KBM-7 (cell line): ENCODE measurements at regions not wholly inside any gene's neighbourhood (a gene's known extent, or its start where the extent isn't known, plus 50 kb on each side); places are given as distances from the start of the nearest gene placed in this dataset.

Source experiments
- DNase-seq: peaks from one replicate; pipeline ENCODE4 v3.0.0-alpha.2; 2015
- in situ Hi-C: fragments of 300-500 bp; cut with MboI; formaldehyde crosslinking; loops from 2 replicates; pipeline ENCODE4 v1.14.3; 2020; ENCODE audit warnings: low sequenced_read_pairs, low pct_unique_long_range_greater_than_20kb, mixed read lengths

- in situ Hi-C loops: no loop called here
- DNase-seq: no peak
Observed at GRCh38 chr2:102943251-102943650, 181.4 kb downstream of the TMEM182 start.

- DNase-seq: peak; percentile 2
- in situ Hi-C loops: no loop called here
Observed at GRCh38 chr2:102950371-102950946, 188.6 kb downstream of the TMEM182 start.

GRCh38 chr2:102951249-102951648 is 189.4 kb downstream of the TMEM182 start:
- in situ Hi-C loops: no loop called here
- no peak for DNase-seq

GRCh38 chr2:102967451-102967850 is 205.6 kb downstream of the TMEM182 start:
- no peak for DNase-seq

GRCh38 chr2:102968375-102968774 is 206.5 kb downstream of the TMEM182 start:
- in situ Hi-C loops: no loop called here
- no peak for DNase-seq

More at GRCh38 chr2:102967451-102967850, 205.6 kb downstream of the TMEM182 start:
- in situ Hi-C loops: no loop called here

- in situ Hi-C loops: no loop called here
- no peak for DNase-seq
Observed at GRCh38 chr2:102971701-102972100, 209.9 kb downstream of the TMEM182 start.

GRCh38 chr2:102975996-102976975 is 214.5 kb downstream of the TMEM182 start:
- in situ Hi-C loops: loop anchor here (25.0 kb wide), 1 partner anchor 186 kb away; no protein-coding TSS in a partner anchor
- peak; percentile 57 for DNase-seq

GRCh38 chr2:102977426-102978090 is 215.7 kb downstream of the TMEM182 start:
- in situ Hi-C loops: loop anchor here (25.0 kb wide), 1 partner anchor 185 kb away; no protein-coding TSS in a partner anchor
- DNase-seq: no peak

- no peak for DNase-seq
- in situ Hi-C loops: loop anchor here (25.0 kb wide), 1 partner anchor 184 kb away; no protein-coding TSS in a partner anchor
Observed at GRCh38 chr2:102978091-102978490, 216.3 kb downstream of the TMEM182 start.

GRCh38 chr2:102979429-102979828 is 217.6 kb downstream of the TMEM182 start:
- in situ Hi-C loops: loop anchor here (25.0 kb wide), 1 partner anchor 183 kb away; no protein-coding TSS in a partner anchor

GRCh38 chr2:102983786-102984185 is 222.0 kb downstream of the TMEM182 start:
- no peak for DNase-seq
- in situ Hi-C loops: loop anchor here (25.0 kb wide), 1 partner anchor 179 kb away; no protein-coding TSS in a partner anchor

More at GRCh38 chr2:102979429-102979828, 217.6 kb downstream of the TMEM182 start:
- DNase-seq: no peak

GRCh38 chr2:102986826-102987490 is 225.1 kb downstream of the TMEM182 start:
- no peak for DNase-seq
- in situ Hi-C loops: loop anchor here (25.0 kb wide), 1 partner anchor 175 kb away; no protein-coding TSS in a partner anchor

GRCh38 chr2:102992607-102993006 is 230.8 kb downstream of the TMEM182 start:
- in situ Hi-C loops: loop anchor here (25.0 kb wide), 1 partner anchor 170 kb away; no protein-coding TSS in a partner anchor
- DNase-seq: no peak

GRCh38 chr2:102999958-103000357 is 238.1 kb downstream of the TMEM182 start:
- in situ Hi-C loops: loop anchor here (25.0 kb wide), 1 partner anchor 162 kb away; no protein-coding TSS in a partner anchor
- DNase-seq: no peak

GRCh38 chr2:103002954-103003353 is 241.1 kb downstream of the TMEM182 start:
- no peak for DNase-seq
- in situ Hi-C loops: no loop called here

GRCh38 chr2:103003750-103004260 is 242.0 kb downstream of the TMEM182 start:
- no peak for DNase-seq
- in situ Hi-C loops: no loop called here

GRCh38 chr2:103004426-103004942 is 242.7 kb downstream of the TMEM182 start:
- in situ Hi-C loops: no loop called here

GRCh38 chr2:103005393-103005792 is 243.6 kb downstream of the TMEM182 start:
- in situ Hi-C loops: no loop called here
- DNase-seq: no peak

More at GRCh38 chr2:103004426-103004942, 242.7 kb downstream of the TMEM182 start:
- DNase-seq: no peak
